T-helper 2 cell treated with Interferon-gamma antibody and Interleukin-4, amounts not matched to agents 5 μg/mL and 100 μg/mL, for 36 hours (primary cell): ENCODE measurements at regions not wholly inside any gene's neighbourhood (a gene's known extent, or its start where the extent isn't known, plus 50 kb on each side); places are given as distances from the start of the nearest gene placed in this dataset.

Experiments used
- DNase-seq: peaks from one replicate; pipeline ENCODE4 v3.0.0; 2021; ENCODE audit warnings: low spot score
- H3K27ac Mint-ChIP-seq: one replicate; pipeline ENCODE4 v1.8.0; 2021; ENCODE audit warnings: mild to moderate bottlenecking, mixed read lengths
- H3K27me3 Mint-ChIP-seq: one replicate; pipeline ENCODE4 v1.8.0; 2021; ENCODE audit warnings: low read depth, mixed read lengths
- H3K36me3 Mint-ChIP-seq: one replicate; pipeline ENCODE4 v1.8.0; 2021; ENCODE audit warnings: low read depth, mixed read lengths
- H3K4me1 Mint-ChIP-seq: one replicate; pipeline ENCODE4 v1.8.0; 2021; ENCODE audit warnings: low read depth, mixed read lengths
- H3K4me3 Mint-ChIP-seq: one replicate; pipeline ENCODE4 v1.8.0; 2022; ENCODE audit warnings: mild to moderate bottlenecking, moderate library complexity, mixed read lengths
- H3K9me3 Mint-ChIP-seq: one replicate; pipeline ENCODE4 v1.8.0; 2021; ENCODE audit warnings: mixed read lengths

DNA sequence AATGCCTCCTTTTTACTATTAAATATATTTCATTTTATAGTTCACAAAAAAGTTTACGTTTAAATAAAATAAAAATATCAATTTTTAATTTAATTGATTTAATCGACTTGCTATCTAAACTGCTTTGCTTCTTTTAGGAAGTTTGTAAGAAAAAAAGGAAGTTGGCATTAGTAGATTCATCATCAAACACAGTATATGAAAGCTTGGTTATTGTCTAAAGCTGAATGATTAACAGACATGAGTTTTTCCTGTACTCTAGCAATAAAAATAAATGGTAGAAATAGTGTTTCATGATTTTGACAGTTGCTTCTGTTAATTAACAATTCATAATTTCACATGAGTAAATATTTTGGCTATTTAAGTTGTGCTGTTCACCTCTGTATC lies 1285.5 kb upstream of the GJE1 start:
- no peaks in the 10 kb centered on the region for H3K36me3 Mint-ChIP-seq
- no peak overlapping the region for H3K27ac Mint-ChIP-seq
- no peaks in the 10 kb centered on the region for H3K9me3 Mint-ChIP-seq
- H3K4me1 Mint-ChIP-seq: no peaks in the 10 kb centered on the region
- DNase-seq: no peak
- H3K4me3 Mint-ChIP-seq: no peak overlapping the region
- no peaks in the 10 kb centered on the region for H3K27me3 Mint-ChIP-seq

DNA sequence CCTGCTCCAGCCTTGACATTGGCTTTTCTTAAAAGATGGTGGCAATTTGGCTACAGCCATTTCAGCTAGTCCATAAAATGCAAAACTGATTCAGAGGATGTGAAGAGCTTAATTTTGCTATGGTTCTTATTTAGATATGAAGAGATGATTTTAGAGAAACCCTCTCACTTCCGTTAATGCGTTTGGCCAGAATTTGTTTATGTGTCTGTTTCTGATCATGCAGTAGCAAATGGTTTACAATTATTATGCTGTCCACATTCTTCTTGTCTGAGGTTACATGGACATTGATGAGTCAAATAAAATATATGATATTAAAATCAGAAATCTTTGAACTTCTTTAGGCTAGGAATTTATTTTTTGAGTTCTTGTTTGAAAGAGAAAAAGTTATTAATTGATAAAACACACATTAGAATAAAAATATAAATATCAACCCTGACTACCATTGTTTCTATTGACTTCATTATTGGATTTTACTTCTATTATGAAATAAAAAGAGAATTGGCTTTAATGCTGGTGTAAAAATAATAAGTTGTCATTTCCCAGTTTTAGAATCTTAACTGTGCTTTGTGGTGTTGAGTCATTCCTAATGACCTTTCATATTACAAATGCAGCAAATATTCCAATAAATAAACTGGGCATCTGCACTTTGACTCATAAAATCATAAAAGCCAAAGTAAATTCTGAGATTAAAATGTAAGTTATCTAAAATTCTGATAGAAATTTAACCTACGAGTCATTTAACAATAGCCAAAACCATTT lies 1286.0 kb upstream of the GJE1 start:
- no peak for DNase-seq
- H3K4me1 Mint-ChIP-seq: no peaks in the 10 kb centered on the region
- H3K4me3 Mint-ChIP-seq: no peak overlapping the region
- no peak overlapping the region for H3K27ac Mint-ChIP-seq
- H3K27me3 Mint-ChIP-seq: no peaks in the 10 kb centered on the region
- no peaks in the 10 kb centered on the region for H3K36me3 Mint-ChIP-seq
- no peaks in the 10 kb centered on the region for H3K9me3 Mint-ChIP-seq

DNA sequence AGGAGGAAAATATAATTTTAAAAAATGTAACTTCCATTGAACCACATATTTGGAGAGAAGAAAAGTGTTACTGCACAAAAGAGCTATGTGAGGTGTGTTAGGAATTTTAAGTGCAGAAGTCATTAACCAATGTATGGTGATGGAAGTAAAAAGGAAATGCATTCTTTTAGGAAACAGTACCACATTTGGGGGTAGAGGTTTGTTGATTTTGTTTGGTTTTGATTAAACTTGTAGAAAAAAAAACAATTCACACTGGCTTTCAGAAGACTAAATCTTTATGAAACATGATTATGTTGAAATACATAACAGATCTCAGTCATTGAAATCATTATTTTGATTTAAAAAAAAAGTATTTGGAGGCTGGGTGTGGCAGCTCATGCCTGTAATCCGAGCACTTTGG lies 1287.0 kb upstream of the GJE1 start:
- H3K9me3 Mint-ChIP-seq: no peaks in the 10 kb centered on the region
- H3K36me3 Mint-ChIP-seq: no peaks in the 10 kb centered on the region
- H3K4me3 Mint-ChIP-seq: no peak overlapping the region
- H3K4me1 Mint-ChIP-seq: no peaks in the 10 kb centered on the region
- no peaks in the 10 kb centered on the region for H3K27me3 Mint-ChIP-seq
- no peak overlapping the region for H3K27ac Mint-ChIP-seq
- DNase-seq: no peak

GRCh38 chr6:140844167-140844566 lies 1288.6 kb upstream of the GJE1 start:
- Mint-ChIP-seq H3K27ac (no peak overlapping the region), H3K4me3 (no peak overlapping the region), H3K27me3 (no peaks in the 10 kb centered on the region), H3K9me3 (no peaks in the 10 kb centered on the region), H3K4me1 (no peaks in the 10 kb centered on the region), H3K36me3 (no peaks in the 10 kb centered on the region)
- DNase-seq: no peak

DNA sequence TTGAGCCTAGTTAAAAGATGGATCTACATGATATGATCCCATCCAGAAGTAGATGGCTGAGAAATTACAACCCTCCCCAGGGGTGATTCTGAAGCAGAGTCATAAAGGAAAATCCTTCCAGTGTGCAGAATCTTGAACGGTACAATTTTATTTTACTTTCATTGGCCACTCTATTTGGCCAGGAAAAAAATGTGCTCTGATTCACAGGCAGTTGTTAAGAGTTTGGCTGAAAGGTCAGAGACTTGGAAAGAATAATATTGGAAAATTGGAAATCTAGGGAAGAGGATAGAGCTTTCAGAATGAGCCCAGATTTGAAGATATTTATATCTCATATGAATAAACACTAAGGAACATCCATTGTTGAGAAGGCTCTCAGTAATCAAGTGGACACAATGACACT lies 1299.3 kb upstream of the GJE1 start:
- Mint-ChIP-seq H3K4me3 (no peak overlapping the region), H3K4me1 (no peaks in the 10 kb centered on the region)

GRCh38 chr6:140830666-140831065 lies 1302.1 kb upstream of the GJE1 start:
- H3K27me3 Mint-ChIP-seq: no peaks in the 10 kb centered on the region
- H3K36me3 Mint-ChIP-seq: no peaks in the 10 kb centered on the region
- DNase-seq: no peak
- H3K4me3 Mint-ChIP-seq: no peak overlapping the region
- no peaks in the 10 kb centered on the region for H3K4me1 Mint-ChIP-seq
- H3K9me3 Mint-ChIP-seq: no peaks in the 10 kb centered on the region
- H3K27ac Mint-ChIP-seq: no peak overlapping the region

More for the DNA sequence above, 1299.3 kb upstream of the GJE1 start:
- no peaks in the 10 kb centered on the region for H3K9me3 Mint-ChIP-seq
- no peaks in the 10 kb centered on the region for H3K27me3 Mint-ChIP-seq
- no peaks in the 10 kb centered on the region for H3K36me3 Mint-ChIP-seq
- H3K27ac Mint-ChIP-seq: no peak overlapping the region
- no peak for DNase-seq

- Mint-ChIP-seq H3K36me3 (no peaks in the 10 kb centered on the region), H3K27me3 (no peaks in the 10 kb centered on the region), H3K4me3 (no peak overlapping the region), H3K9me3 (no peaks in the 10 kb centered on the region), H3K4me1 (no peaks in the 10 kb centered on the region), H3K27ac (no peak overlapping the region)
- DNase-seq: no peak
These were observed 1303.9 kb upstream of the GJE1 start for GRCh38 chr6:140828856-140829255.

- Mint-ChIP-seq H3K27me3 (no peaks in the 10 kb centered on the region), H3K4me3 (no peak overlapping the region), H3K36me3 (no peaks in the 10 kb centered on the region), H3K9me3 (no peaks in the 10 kb centered on the region), H3K27ac (no peak overlapping the region), H3K4me1 (no peaks in the 10 kb centered on the region)
- no peak for DNase-seq
These were observed 1305.1 kb upstream of the GJE1 start for GRCh38 chr6:140827593-140827992.

DNA sequence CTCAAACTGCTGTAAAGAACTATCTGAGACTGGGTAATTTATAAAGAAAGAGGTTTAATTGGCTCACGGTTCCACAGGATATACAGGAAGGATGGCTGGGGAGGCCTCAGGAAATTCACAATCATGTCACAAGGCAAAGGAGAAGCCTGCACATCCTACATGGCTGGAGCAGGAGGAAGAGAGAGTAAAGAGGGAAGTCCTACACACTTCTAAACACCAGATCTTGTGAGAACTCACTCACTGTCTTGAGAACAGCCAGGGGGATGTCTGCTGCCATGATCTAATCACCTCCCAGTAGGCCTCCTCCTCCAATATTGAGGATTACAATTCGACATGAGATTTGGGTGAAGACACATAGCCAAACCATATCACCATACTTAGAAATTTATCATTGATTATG lies 1307.0 kb upstream of the GJE1 start:
- H3K27me3 Mint-ChIP-seq: no peaks in the 10 kb centered on the region
- no peaks in the 10 kb centered on the region for H3K9me3 Mint-ChIP-seq
- no peak overlapping the region for H3K27ac Mint-ChIP-seq
- no peak overlapping the region for H3K4me3 Mint-ChIP-seq
- DNase-seq: no peak
- H3K4me1 Mint-ChIP-seq: no peaks in the 10 kb centered on the region
- H3K36me3 Mint-ChIP-seq: no peaks in the 10 kb centered on the region

- H3K27ac Mint-ChIP-seq: no peak overlapping the region
- peaks cover 3% of the 10 kb centered on the region for H3K27me3 Mint-ChIP-seq
- H3K36me3 Mint-ChIP-seq: no peaks in the 10 kb centered on the region
- DNase-seq: no peak
- H3K9me3 Mint-ChIP-seq: no peaks in the 10 kb centered on the region
- H3K4me3 Mint-ChIP-seq: no peak overlapping the region
- no peaks in the 10 kb centered on the region for H3K4me1 Mint-ChIP-seq
These were observed 1308.1 kb upstream of the GJE1 start for GRCh38 chr6:140824595-140824994.

GRCh38 chr6:140821196-140821595 lies 1311.5 kb upstream of the GJE1 start:
- H3K27me3 Mint-ChIP-seq: peaks cover 7% of the 10 kb centered on the region
- H3K27ac Mint-ChIP-seq: no peak overlapping the region
- DNase-seq: no peak
- H3K36me3 Mint-ChIP-seq: no peaks in the 10 kb centered on the region
- H3K4me3 Mint-ChIP-seq: no peak overlapping the region
- no peaks in the 10 kb centered on the region for H3K9me3 Mint-ChIP-seq
- H3K4me1 Mint-ChIP-seq: no peaks in the 10 kb centered on the region

DNA sequence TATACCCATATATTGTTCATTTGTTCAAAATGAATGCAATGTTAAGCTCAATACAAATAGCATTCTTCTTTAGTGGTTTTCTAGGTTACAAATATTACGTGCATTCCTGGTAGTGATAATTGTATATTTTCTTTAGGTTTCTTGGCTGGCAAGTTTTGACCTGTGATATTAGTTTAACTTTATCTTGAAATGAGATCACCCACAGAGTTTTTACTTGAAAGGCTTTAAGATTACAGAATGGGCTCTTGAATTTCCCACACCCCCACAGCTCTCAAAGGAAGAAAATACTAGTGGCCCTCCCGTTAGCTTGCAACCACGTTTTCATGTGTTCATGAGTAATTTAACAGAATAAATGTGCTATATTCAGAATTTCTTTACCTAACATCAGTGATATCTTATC lies 1315.5 kb upstream of the GJE1 start:
- no peaks in the 10 kb centered on the region for H3K36me3 Mint-ChIP-seq
- H3K4me1 Mint-ChIP-seq: no peaks in the 10 kb centered on the region
- no peak overlapping the region for H3K27ac Mint-ChIP-seq
- H3K9me3 Mint-ChIP-seq: no peaks in the 10 kb centered on the region
- DNase-seq: no peak
- H3K27me3 Mint-ChIP-seq: peaks cover 7% of the 10 kb centered on the region
- no peak overlapping the region for H3K4me3 Mint-ChIP-seq

DNA sequence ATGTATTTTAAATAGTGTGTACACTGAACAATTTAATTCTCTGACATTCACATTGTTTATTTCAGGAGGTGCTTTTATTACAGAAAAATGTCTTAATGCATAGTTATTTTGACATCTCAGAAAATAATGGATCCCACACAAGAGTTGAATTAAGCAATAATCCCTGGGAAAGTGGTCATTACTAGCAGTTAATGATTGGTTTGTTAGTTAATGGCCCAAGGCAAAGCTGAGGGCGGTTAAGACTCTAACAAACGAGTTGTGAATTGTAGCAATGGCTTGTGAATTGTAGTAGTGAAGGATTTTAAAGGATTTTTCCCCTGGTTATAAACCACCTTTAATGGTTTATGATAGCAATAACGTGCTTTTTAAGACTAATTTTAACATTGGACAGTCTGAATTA lies 1316.0 kb upstream of the GJE1 start:
- Mint-ChIP-seq H3K9me3 (no peaks in the 10 kb centered on the region), H3K27me3 (peaks cover 7% of the 10 kb centered on the region), H3K4me1 (no peaks in the 10 kb centered on the region), H3K4me3 (no peak overlapping the region), H3K36me3 (no peaks in the 10 kb centered on the region), H3K27ac (no peak overlapping the region)
- no peak for DNase-seq

DNA sequence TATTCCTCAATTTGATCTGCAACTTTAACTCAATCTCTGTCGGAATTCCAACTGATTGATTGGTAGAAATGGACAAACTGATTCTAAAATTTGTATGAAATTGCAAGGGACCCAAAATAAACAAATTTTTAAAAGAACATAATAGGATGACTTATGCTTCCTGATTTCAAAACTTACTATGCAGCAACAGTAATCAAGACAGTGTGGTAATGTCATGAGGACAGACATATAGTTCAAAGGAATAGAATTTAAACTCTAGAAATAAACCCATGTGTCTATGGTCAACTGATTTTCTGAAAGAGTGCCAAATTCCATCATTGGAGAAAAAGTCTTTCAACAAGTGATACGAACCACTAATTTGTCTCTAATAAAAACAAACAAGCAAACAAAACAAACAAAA lies 1320.1 kb upstream of the GJE1 start:
- no peak for DNase-seq
- Mint-ChIP-seq H3K36me3 (no peaks in the 10 kb centered on the region), H3K27me3 (peaks cover 4% of the 10 kb centered on the region), H3K27ac (no peak overlapping the region), H3K9me3 (no peaks in the 10 kb centered on the region), H3K4me1 (peaks cover 11% of the 10 kb centered on the region), H3K4me3 (no peak overlapping the region)

- no peaks in the 10 kb centered on the region for H3K9me3 Mint-ChIP-seq
- peaks cover 4% of the 10 kb centered on the region for H3K27me3 Mint-ChIP-seq
- H3K4me1 Mint-ChIP-seq: peaks cover 11% of the 10 kb centered on the region
- H3K36me3 Mint-ChIP-seq: no peaks in the 10 kb centered on the region
- H3K27ac Mint-ChIP-seq: no peak overlapping the region
- H3K4me3 Mint-ChIP-seq: no peak overlapping the region
- DNase-seq: no peak
These were observed 1321.1 kb upstream of the GJE1 start for GRCh38 chr6:140811642-140812041.
